GM18858 (cell line): ENCODE measurements at regions not wholly inside any gene's neighbourhood (a gene's known extent, or its start where the extent isn't known, plus 50 kb on each side); places are given as distances from the start of the nearest gene placed in this dataset.

Experiments
- ATAC-seq: cut with Tn5 transposase; IDR thresholded peaks from one replicate; pipeline ENCODE4 v1.9.1; 2021; ENCODE audit not compliant: unreplicated experiment

DNA sequence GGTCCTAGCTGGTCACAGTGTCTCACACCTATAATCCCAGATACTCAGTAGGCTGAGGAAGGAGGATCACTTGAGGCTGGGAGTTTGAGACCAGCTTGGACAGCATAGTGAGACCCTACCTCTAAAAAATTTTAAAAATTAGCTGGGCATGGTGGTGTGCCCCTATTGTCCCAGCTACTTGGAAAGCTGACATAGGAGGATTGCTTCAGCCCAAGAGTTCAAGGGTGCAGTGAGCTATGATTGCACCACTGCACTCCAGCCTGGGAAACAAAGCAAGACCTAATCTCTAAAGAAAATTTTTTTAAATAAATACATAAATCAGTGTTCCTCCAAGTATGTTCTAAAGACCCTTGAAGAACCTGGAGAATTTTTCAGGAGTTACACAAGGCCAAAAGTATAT is 50.6 kb upstream of the GNAO1 start:
- no peak for ATAC-seq

DNA sequence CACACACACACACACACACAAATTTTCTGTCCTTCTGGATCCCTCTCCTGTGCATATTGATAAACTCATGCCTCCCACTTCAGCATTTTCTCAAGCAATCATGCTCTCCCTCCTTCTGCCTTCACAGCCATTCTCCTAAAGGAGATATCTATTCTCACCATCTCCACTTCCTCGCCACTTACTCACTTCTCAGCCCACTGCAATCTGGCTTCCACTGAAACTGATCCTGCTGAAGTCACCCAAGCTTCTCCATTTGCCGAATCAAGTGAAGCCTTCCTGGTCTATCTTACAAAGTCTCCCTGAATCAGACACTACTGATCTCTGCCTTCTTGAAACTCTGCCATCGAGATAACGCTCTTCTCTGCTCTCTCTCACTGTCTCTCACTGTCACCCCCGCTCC is 54.0 kb upstream of the GNAO1 start:
- no peak for ATAC-seq

DNA sequence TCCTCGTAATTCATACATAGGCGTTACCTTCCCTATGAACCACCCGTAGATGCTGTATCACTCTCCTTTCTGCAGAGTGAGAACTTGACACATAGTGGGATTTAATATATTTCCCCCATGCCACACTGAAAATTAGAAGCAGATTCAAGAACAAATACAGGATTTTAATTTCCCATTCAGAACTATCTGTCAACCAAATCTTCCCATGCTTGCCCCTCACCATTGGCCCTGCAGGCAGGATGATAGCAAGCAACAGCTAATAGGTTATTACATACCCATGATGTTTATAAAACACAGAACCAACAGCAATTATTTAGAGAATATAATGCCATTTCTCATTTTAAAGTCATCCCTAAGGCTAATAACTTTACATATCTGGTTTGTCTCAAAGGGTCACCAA is 55.0 kb upstream of the GNAO1 start:
- no peak for ATAC-seq

DNA sequence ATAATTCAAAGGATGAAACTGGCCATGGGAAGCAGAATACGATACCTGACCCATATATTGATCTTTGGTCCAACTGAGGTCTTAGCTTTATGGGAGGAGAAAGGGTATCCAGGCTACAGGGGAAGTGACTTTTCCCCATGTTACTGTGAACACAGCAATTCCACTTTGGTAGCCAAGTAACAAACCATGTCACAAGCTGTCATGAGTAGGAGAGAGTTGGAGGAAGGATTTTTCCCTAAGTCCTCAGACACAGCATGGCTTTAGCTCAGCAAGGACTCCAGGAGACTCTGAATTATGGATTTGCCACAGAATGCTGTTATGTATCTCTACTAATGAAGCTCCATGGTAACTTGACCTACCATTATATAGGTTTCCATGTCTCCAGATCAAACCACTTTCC is 56.5 kb upstream of the GNAO1 start:
- no peak for ATAC-seq

DNA sequence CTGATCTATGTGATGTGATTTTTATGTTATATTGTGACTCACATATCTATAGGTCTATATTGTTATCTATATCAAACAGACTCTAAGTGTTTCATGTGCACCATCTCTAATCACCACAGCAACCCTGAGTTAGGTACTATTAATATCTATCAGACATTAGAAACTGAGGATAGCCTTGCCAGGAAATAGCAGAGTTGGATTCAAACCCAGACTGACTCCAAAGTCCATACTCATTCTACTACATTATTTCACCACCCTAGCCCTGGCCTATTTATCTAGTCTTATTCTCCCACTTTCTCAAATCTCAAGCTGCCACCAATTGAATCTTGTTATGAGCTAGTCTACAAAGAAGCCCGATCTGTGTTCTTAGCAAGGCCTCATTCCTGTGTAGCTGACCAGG is 65.4 kb upstream of the GNAO1 start:
- ATAC-seq, result no peak

DNA sequence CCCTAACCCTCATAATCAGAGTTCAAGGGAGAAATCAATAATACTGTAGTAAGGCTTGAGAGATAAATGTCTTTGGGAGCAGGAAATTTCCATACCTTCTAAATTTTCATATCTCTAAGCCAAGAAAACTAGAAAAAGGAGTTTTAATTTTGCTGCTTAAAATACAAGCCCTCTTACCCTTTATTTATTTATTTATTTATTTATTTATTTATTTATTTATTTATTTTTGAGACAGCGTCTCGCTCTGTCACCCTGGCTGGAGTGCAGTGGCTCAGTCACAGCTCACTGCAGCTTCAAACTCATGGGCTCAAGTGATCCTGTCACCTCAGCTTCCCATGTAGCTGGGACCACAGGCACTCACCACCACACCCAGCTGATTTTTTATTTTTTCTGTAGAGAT is 69.0 kb upstream of the GNAO1 start:
- no peak for ATAC-seq

DNA sequence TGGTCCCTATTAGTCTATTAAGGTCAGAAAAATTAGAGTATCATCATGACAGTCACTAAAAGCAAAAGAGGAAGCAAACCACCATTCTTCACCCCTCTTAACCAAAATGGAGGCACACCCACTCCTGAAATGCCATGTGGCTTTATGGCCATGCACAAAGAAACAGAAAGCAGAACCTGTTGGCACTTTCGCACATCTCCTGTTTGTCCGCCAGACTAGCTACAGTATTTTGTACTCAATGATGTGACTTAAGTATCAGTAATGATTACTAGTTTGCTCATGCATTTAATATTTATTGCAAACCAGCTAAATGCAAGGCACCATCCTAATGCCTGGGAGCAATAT is 70.2 kb upstream of the GNAO1 start:
- no peak for ATAC-seq

DNA sequence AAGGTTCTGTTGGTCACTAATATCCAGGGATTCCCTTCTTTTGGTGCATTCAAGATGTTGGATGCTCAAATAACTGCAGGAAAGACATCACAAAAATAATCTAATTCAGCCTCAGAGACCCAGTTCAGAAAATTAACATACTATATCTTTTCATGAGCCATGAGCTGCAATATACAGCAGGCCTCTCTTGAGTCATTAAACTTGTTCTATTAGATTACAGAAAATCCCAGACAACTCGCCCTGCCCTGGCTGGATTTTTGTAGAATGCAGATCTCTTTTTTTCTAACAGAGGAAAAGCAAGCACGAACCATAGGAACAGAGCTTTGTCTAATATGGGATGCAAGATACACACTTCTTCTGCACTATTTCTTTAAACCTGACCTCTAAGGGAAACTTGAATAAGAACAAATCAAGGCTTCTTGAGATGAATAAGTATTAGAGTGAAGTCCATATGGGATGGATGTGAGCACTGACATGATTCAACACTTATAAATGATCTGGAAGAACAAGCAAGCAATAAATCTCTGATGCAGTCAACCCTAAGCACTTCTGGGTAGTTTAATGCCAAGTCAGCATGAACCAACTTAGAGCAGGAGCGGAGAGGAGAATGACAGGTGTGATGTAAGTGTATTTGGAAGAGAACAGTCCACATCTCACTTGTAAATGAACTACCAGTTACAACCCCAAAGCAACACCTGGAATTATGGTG is 70.7 kb upstream of the GNAO1 start:
- ATAC-seq, result no peak

DNA sequence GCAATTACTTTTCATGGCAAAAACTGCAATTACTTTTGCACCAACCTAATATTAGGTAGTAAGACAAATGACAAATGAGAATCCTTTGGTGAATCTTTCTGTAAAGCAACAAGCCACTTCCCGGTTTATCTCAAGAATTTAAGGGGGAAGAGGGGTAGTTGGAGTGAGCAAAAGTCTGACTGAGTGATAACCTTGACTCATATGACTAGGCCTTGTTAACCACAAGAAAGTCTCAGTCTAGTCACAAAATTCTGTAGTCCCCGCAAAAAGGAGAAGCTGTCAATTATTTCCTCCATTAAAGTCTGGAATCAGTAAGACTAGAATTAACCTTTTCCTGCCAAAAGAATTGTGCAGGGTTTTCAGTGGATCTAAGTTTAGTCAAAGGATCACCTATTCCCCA is 72.2 kb upstream of the GNAO1 start:
- no peak for ATAC-seq

DNA sequence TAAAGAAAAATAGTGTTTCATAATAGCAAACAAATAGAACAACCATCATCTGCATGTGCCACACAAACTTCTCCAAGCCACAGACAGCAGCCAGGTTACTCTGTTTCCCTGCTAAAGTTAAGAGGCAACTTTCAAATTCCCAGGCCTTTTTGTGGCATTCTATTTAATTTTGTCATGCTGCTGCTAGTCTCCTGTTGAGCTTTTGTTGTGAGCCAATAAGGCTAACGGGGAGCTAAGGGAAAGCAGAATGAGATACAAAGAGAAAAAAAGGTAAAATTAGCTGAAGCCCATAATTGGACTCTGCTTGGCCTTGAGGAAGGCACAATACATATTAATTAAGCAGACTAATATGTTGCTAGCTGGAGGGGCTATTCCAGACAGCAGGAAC is 74.7 kb upstream of the GNAO1 start:
- ATAC-seq, result no peak

DNA sequence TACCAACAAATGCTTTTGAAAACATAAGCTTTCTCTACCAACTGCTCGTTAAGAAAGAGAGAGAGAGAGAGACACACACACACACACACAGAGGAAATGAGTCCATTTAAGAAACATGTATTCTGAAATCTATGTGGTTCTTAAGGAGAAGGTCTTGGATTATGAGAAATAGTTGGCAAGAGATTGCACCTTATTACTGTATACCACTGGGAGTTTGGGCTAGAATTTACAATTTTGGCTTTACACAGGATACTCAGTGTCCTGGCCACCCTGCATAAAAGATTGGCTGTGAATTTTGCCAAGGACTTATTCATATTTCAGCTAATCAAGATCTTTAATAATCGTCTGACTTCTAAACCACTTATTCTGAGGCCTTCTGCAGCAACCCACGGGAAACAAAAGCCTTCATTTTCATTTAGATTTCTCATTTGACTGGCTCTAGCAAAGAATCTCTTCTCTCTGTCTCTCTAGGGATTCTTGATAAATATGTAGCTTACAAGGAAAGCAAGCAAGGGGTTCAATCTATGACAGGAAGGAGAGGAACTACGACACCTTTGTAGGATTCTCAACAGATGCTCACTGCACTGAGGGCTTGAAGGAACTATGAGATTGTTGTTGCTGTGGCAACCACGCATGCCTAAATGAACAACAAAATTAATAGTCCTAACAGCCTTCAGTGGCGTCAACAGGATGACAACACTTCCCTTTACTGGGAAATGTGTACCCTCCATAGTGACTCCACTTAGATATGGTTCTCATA is 75.3 kb upstream of the GNAO1 start:
- no peak for ATAC-seq

DNA sequence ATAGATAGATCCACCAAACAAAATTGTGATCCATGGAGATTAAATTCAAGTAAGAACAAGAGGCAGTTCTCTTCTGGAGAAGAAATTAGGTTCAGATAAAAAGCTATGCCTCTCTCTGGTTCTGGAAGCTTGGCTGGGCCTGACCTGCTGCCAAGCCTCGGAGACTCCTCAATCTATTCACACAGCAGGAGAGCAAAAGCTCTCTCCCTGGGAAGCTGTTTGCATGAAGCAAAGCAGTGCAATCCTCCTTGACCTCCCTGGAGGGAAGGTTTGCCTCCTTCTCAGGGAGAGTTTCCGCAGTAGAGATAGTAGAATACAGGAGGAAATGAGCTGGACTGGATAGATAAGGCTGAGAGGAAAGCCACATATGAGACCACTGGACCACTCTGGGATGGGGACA is 78.1 kb upstream of the GNAO1 start:
- no peak for ATAC-seq

DNA sequence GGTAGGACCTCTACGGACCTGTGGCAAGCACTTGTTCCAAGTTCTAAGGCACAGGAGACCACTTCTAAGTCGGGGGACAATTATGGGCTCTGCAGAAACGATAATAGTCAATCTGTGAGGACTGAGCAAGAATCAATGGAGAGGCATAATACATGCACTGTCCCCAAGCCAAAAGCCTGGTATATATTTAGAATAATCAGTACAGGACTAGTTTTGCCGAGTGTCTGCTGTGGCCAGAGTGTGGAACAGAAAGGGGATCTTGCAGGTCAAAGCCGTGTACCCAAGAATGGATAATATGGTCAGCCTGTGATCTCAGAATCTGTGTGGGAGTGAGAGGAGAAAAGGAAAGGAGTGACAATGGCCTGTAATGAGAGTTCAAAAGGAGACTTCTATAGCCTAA is 80.2 kb upstream of the GNAO1 start:
- no peak for ATAC-seq

DNA sequence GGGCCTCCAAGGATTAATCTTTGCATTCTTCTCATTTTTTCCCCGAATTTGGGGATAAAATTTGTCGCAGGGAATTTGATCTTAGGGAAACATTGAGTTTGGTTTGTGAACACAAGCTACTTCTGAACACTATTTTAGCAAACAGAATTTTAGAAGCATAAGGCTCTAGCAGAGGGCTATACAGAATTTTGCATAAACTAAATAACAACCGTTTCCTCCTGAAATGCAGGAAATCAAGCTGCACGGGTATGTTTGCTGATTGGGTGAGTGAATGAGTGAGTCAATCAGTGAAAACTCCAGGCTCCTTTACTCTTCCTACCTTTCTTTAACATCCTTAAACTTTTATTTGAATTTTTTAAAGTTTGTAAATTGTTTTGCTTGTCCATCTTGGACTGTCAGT is 81.3 kb upstream of the GNAO1 start:
- ATAC-seq, result no peak

DNA sequence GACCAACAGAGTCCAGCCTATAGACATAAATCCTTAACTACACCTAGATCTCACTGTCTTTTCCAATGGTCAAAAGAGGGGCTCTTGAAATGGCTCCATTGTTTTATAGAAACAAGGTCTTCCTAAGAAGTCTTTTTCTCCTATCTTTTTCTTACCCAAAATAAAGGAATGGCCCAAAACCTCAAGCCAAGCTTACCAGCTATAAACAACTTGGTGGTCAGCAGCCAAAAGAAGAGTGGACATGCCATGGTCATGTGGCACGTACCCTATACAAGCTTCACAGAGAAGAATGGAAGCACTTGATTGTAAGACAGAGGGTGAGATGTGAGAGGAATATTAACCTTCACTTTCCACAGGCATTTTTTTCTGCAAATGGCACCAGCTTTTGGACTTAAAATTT is 82.1 kb upstream of the GNAO1 start:
- ATAC-seq, result no peak

DNA sequence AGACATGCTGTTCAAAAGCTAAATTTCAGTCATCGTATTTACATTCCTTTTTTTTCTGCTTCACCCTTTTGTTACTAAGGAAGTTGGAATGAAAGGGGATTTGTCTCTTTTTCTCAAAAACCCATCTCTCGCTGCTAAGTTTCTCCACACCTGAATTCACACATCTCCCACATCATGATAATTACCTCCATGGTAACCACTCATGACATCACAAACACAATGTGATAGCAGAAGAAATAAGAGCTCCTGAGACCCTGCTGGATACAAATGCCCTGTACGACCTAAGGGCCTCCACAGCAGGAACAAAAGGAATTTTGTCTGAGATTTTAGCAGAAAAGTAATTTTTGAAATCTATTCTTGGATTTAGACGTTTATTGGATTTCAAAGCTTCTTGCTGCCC is 82.6 kb upstream of the GNAO1 start:
- ATAC-seq, result no peak

DNA sequence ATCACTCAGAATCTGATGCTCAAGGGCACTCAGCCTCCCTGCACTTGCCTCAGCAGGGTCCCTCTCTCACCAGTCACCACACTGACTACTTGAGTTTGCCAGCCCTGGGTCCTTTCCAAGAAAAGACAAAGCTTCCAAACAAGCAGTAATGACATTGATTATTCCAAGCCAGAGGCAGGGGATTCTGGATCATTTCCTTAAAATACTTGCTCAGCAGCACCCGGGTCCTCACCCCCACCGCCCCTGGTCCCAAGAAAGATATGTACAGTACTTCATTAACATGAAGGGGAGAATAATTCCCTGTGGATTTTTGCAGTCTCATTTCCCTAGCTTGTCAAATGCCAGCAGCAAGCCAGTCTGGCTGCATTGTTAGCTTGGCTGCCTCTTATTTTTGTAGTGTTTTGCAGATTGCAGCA is 83.2 kb upstream of the GNAO1 start:
- ATAC-seq, result no peak

DNA sequence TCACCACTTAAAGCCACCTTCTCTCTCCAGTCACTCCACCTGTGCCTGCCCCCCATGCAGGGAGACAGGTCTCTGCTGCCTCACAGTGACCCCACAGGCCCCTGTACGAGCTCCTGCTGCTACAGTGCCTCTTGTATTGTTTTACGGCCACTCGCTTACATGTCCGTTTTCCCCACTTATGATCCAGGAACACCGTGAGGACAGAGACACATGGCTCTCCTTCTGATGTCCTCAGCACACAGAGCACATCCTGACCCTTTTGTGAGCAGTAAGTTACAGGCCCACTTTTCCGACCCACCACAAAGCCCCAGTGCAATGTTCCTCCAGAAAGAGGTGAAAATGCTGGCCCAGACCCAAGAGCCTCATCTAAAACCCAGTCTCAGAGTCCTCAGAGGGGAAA is 84.8 kb upstream of the GNAO1 start:
- no peak for ATAC-seq

DNA sequence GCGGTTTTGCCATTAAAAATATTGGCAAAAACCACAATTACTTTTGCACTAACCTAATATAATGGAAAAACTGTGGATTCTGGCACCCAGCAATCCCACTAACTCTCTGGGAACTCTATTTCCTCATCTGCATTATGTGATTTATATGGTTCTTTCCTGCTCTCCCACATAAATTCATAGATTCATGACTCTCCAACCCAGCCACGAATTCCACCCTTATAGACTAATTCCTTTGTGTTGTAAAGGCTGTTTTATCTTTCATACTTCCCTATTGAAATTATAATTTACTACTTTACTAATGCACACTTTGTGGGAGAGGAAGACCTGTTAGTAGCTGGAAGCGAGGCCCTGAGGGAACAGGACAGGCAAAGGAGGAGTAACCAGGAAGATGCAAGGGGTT is 88.4 kb upstream of the GNAO1 start:
- ATAC-seq, result no peak

DNA sequence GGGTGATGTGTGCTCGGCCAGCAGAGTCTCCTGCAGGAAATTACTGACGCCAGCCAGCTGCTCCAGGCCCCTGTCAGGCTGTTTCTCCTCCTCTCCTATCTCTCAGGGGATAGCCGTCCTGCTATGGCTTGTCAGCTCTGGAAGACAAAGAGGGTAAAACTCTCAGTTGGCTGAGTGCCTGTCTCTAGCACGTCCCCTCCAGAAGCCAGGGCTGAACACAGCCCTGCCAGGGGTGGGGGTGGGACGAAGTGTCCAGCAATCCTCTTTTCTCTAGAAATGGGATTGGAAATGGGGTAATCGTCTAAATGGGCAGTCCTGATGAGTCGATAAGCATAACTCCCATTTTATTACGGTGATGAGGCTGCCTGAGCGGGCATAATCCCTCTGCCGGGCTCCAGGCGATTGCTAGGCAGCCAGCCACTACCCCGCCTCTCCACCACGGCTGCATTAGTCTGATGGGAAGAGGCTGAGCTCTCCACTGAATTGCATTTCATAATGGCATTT is 89.1 kb upstream of the GNAO1 start:
- ATAC-seq, result no peak

DNA sequence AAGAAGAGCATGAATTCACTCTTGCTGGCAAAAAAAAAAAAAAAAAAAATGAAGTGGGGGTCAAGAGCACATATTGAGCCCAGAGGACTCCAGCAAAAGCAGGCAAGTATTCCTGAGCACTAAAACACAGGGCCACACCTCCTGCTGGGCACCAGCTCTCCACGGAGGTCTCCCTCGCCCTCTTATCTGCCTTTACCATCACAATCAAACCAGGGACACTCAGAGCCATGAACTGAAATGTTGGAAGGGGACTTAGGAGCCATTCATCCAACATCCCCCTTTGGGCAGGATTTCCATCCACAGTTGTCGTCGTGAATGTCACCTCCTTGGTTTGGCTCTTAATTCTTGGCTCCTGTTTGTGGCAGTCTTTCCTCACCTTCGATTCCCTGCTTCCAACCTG is 89.8 kb upstream of the GNAO1 start:
- ATAC-seq, result no peak

DNA sequence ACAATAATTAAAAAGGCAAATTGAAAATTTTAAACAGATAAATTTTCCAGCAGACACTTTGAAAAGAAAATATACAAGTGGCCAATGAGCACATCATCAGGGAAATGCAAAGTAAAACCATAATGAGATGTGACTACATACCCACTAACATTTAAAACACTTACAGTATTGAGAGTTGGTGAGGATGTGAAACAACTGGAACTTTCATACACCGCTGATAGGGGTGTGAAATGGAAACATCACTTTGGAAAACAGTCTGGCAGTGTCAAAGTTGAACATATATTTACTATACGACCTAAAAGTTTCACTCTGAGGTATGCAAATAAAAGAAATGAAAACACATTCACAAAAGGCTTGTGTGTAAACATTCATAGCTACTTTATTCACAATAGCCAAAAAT is 94.0 kb upstream of the GNAO1 start:
- no peak for ATAC-seq

DNA sequence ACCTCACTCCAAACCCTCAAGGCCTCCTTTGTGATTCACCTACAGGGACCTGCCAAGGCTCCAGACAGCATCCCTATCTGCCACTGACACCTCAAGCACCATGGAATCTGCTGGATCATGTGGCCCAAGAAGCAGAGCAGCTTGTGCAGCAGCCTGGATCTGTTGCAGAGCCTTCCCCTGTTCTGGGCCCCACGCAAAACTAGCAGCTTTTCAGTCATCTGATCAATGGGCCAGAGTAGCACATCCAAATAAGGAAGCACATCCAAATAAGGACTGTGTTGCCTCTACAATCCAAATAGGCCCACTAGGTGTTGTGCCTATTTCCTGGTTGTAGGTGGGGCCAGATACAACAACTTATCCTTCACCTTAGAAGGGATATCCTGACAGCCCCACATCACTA is 97.1 kb upstream of the GNAO1 start:
- ATAC-seq, result no peak
